CD4-positive, CD25-positive, alpha-beta regulatory T cell (primary cell): ENCODE measurements at regions not wholly inside any gene's neighbourhood (a gene's known extent, or its start where the extent isn't known, plus 50 kb on each side); places are given as distances from the start of the nearest gene placed in this dataset.
"Not testable (repeated sequence)": the region's sequence is repeated elsewhere in the genome, so short reads cannot be mapped to it uniquely, and the experiment has no call there.

Experiments
- ATAC-seq, 2 donors: fragments of 150-1000 bp; cut with Tn5 transposase; one replicate each; pipeline ENCODE4 v1.10.0; 2021; ENCODE audit warnings: low read depth in 2 of 2, moderate number of reproducible peaks in 2 of 2, moderate library complexity in 1 of 2
- DNase-seq, 3 donors: peaks; one replicate each; pipeline versions ENCODE4 v3.0.0 to v3.0.0-alpha.2; 2012 to 2022; ENCODE audit warnings: mixed read lengths in 1 of 3
- H3K27ac ChIP-seq: one replicate; pipeline ENCODE4 v1.7.0; 2013; ENCODE audit warnings: mild to moderate bottlenecking, low read length; ENCODE audit not compliant: insufficient read depth, poor library complexity, severe bottlenecking
- H3K27me3 ChIP-seq: one replicate; pipeline ENCODE4 v1.7.0; 2013; ENCODE audit warnings: low read length; ENCODE audit not compliant: control insufficient read depth, insufficient read depth
- H3K36me3 ChIP-seq: one replicate; pipeline ENCODE4 v1.7.0; 2013; ENCODE audit warnings: mild to moderate bottlenecking, low read length, moderate library complexity; ENCODE audit not compliant: control insufficient read depth, insufficient read depth
- H3K4me1 ChIP-seq: 2 replicates; pipeline ENCODE4 v1.7.0; 2013; ENCODE audit warnings: mild to moderate bottlenecking, low read length; ENCODE audit not compliant: insufficient read depth, control insufficient read depth, poor library complexity, severe bottlenecking
- H3K4me3 ChIP-seq: one replicate; pipeline ENCODE4 v1.7.0; 2013; ENCODE audit warnings: low read depth, mild to moderate bottlenecking, low read length, moderate library complexity
- H3K9me3 ChIP-seq, 2 experiments: 1 replicate in 1 of 2; 2 replicates in 1 of 2; pipeline ENCODE4 v1.7.0; 2013; ENCODE audit warnings: low read length in 2 of 2, mild to moderate bottlenecking in 1 of 2, moderate library complexity in 1 of 2; ENCODE audit not compliant: control insufficient read depth in 2 of 2
- H3K27ac Mint-ChIP-seq, 3 donors: one replicate each; pipeline ENCODE4 v1.8.0; 2020 to 2022; ENCODE audit warnings: mild to moderate bottlenecking in 3 of 3, mixed read lengths in 3 of 3, moderate library complexity in 2 of 3
- H3K27me3 Mint-ChIP-seq: one replicate; pipeline ENCODE4 v1.8.0; 2022; ENCODE audit warnings: mild to moderate bottlenecking, mixed read lengths
- H3K36me3 Mint-ChIP-seq: one replicate; pipeline ENCODE4 v1.8.0; 2020; ENCODE audit warnings: mixed read lengths
- H3K4me1 Mint-ChIP-seq, 4 donors: one replicate each; pipeline ENCODE4 v1.8.0; 2020 to 2022; ENCODE audit warnings: mixed read lengths in 4 of 4, mild to moderate bottlenecking in 1 of 4
- H3K4me3 Mint-ChIP-seq, 4 donors: one replicate each; pipeline ENCODE4 v1.8.0; 2020 to 2022; ENCODE audit warnings: mild to moderate bottlenecking in 4 of 4, mixed read lengths in 4 of 4, moderate library complexity in 3 of 4
- H3K9me3 Mint-ChIP-seq, 7 donors: one replicate each; pipeline ENCODE4 v1.8.0; 2020 to 2022; ENCODE audit warnings: mixed read lengths in 7 of 7, mild to moderate bottlenecking in 3 of 7, moderate library complexity in 2 of 7

- H3K9me3 ChIP-seq: no peaks in the 10 kb centered on the region
- no peaks in the 10 kb centered on the region for H3K36me3 ChIP-seq
- no peaks in the 10 kb centered on the region for H3K36me3 Mint-ChIP-seq
- no peak overlapping the region for H3K4me3 Mint-ChIP-seq
- no peak for DNase-seq
- H3K27ac Mint-ChIP-seq: no peak overlapping the region
- H3K27me3 Mint-ChIP-seq: peaks cover 6% of the 10 kb centered on the region
- no peaks in the 10 kb centered on the region for H3K4me1 Mint-ChIP-seq
- H3K27ac ChIP-seq: no peak overlapping the region
- H3K4me3 ChIP-seq: no peak overlapping the region
- H3K27me3 ChIP-seq: no peaks in the 10 kb centered on the region
- H3K9me3 Mint-ChIP-seq: no peaks in the 10 kb centered on the region
- ATAC-seq: no peak
- H3K4me1 ChIP-seq: no peaks in the 10 kb centered on the region
These were observed 88.9 kb upstream of the FOXQ1 start for GRCh38 chr6:1222728-1223595.

GRCh38 chr6:1217396-1217795, 94.5 kb upstream of the FOXQ1 start:
- ATAC-seq: no peak
- peaks cover 24% of the 10 kb centered on the region for H3K27me3 Mint-ChIP-seq

GRCh38 chr6:1216488-1216974, 95.4 kb upstream of the FOXQ1 start:
- H3K27ac ChIP-seq: no peak overlapping the region
- no peaks in the 10 kb centered on the region for H3K9me3 Mint-ChIP-seq
- H3K36me3 Mint-ChIP-seq: no peaks in the 10 kb centered on the region
- no peak overlapping the region for H3K4me3 ChIP-seq
- no peak overlapping the region for H3K4me3 Mint-ChIP-seq
- no peak for DNase-seq
- H3K27me3 ChIP-seq: peaks cover 2% of the 10 kb centered on the region
- ATAC-seq: no peak
- H3K4me1 ChIP-seq: no peaks in the 10 kb centered on the region
- H3K27ac Mint-ChIP-seq: no peak overlapping the region
- H3K4me1 Mint-ChIP-seq: no peaks in the 10 kb centered on the region
- no peaks in the 10 kb centered on the region for H3K9me3 ChIP-seq
- no peaks in the 10 kb centered on the region for H3K36me3 ChIP-seq
- peaks cover 24% of the 10 kb centered on the region for H3K27me3 Mint-ChIP-seq

More at GRCh38 chr6:1217396-1217795, 94.5 kb upstream of the FOXQ1 start:
- DNase-seq: no peak
- no peak overlapping the region for H3K27ac ChIP-seq
- no peaks in the 10 kb centered on the region for H3K4me1 Mint-ChIP-seq
- H3K4me3 Mint-ChIP-seq: no peak overlapping the region
- H3K9me3 Mint-ChIP-seq: no peaks in the 10 kb centered on the region
- no peaks in the 10 kb centered on the region for H3K27me3 ChIP-seq
- H3K27ac Mint-ChIP-seq: no peak overlapping the region
- H3K4me3 ChIP-seq: no peak overlapping the region
- H3K9me3 ChIP-seq: no peaks in the 10 kb centered on the region
- H3K36me3 Mint-ChIP-seq: no peaks in the 10 kb centered on the region
- H3K36me3 ChIP-seq: no peaks in the 10 kb centered on the region
- no peaks in the 10 kb centered on the region for H3K4me1 ChIP-seq

- Mint-ChIP-seq H3K27me3 (peaks cover 24% of the 10 kb centered on the region), H3K9me3 (no peaks in the 10 kb centered on the region)
These were observed 95.9 kb upstream of the FOXQ1 start for GRCh38 chr6:1215884-1216487.

GRCh38 chr6:1215023-1215422, 96.9 kb upstream of the FOXQ1 start:
- Mint-ChIP-seq H3K27me3 (peaks cover 24% of the 10 kb centered on the region), H3K27ac (no peak overlapping the region), H3K4me1 (no peaks in the 10 kb centered on the region), H3K9me3 (no peaks in the 10 kb centered on the region), H3K4me3 (no peak overlapping the region), H3K36me3 (no peaks in the 10 kb centered on the region)
- H3K9me3 ChIP-seq: no peaks in the 10 kb centered on the region
- no peaks in the 10 kb centered on the region for H3K36me3 ChIP-seq
- DNase-seq: no peak
- H3K4me1 ChIP-seq: no peaks in the 10 kb centered on the region
- ATAC-seq: no peak
- no peak overlapping the region for H3K27ac ChIP-seq
- H3K4me3 ChIP-seq: no peak overlapping the region
- H3K27me3 ChIP-seq: peaks cover 3% of the 10 kb centered on the region

More at GRCh38 chr6:1215884-1216487, 95.9 kb upstream of the FOXQ1 start:
- DNase-seq (no peak), ATAC-seq (no peak)
- H3K4me1 ChIP-seq: no peaks in the 10 kb centered on the region
- H3K27ac Mint-ChIP-seq: no peak overlapping the region
- H3K9me3 ChIP-seq: no peaks in the 10 kb centered on the region
- no peaks in the 10 kb centered on the region for H3K36me3 ChIP-seq
- H3K27ac ChIP-seq: no peak overlapping the region
- no peak overlapping the region for H3K4me3 ChIP-seq
- H3K4me1 Mint-ChIP-seq: no peaks in the 10 kb centered on the region
- H3K4me3 Mint-ChIP-seq: no peak overlapping the region
- H3K27me3 ChIP-seq: peaks cover 3% of the 10 kb centered on the region
- no peaks in the 10 kb centered on the region for H3K36me3 Mint-ChIP-seq

- Mint-ChIP-seq H3K27ac (no peak overlapping the region), H3K36me3 (no peaks in the 10 kb centered on the region), H3K4me3 (no peak overlapping the region), H3K9me3 (peaks cover 0 to 2% (median 0%) of the 10 kb centered on the region in 7 donors), H3K27me3 (peaks cover 28% of the 10 kb centered on the region), H3K4me1 (no peaks in the 10 kb centered on the region)
- no peak overlapping the region for H3K27ac ChIP-seq
- no peaks in the 10 kb centered on the region for H3K4me1 ChIP-seq
- H3K9me3 ChIP-seq: no peaks in the 10 kb centered on the region
- no peak for ATAC-seq
- no peaks in the 10 kb centered on the region for H3K36me3 ChIP-seq
- H3K27me3 ChIP-seq: peaks cover 12% of the 10 kb centered on the region
- no peak for DNase-seq
- no peak overlapping the region for H3K4me3 ChIP-seq
These were observed 99.0 kb upstream of the FOXQ1 start for GRCh38 chr6:1212919-1213318.

GRCh38 chr6:1212138-1212537, 99.8 kb upstream of the FOXQ1 start:
- H3K9me3 Mint-ChIP-seq: not testable (repeated sequence)

More at GRCh38 chr6:1212138-1212537, 99.8 kb upstream of the FOXQ1 start:
- not testable (repeated sequence) for H3K4me1 Mint-ChIP-seq, H3K27ac ChIP-seq, H3K4me3 Mint-ChIP-seq, DNase-seq, ATAC-seq, H3K27ac Mint-ChIP-seq, H3K36me3 ChIP-seq, H3K4me3 ChIP-seq, H3K9me3 ChIP-seq, H3K4me1 ChIP-seq, H3K36me3 Mint-ChIP-seq
- H3K27me3 Mint-ChIP-seq: peaks cover 28% of the 10 kb centered on the region
- peaks cover 15% of the 10 kb centered on the region for H3K27me3 ChIP-seq
